ENCODE measurements at regions not wholly inside any gene's neighbourhood (a gene's known extent, or its start where the extent isn't known, plus 50 kb on each side); places are given as distances from the start of the nearest gene placed in this dataset.

DNA sequence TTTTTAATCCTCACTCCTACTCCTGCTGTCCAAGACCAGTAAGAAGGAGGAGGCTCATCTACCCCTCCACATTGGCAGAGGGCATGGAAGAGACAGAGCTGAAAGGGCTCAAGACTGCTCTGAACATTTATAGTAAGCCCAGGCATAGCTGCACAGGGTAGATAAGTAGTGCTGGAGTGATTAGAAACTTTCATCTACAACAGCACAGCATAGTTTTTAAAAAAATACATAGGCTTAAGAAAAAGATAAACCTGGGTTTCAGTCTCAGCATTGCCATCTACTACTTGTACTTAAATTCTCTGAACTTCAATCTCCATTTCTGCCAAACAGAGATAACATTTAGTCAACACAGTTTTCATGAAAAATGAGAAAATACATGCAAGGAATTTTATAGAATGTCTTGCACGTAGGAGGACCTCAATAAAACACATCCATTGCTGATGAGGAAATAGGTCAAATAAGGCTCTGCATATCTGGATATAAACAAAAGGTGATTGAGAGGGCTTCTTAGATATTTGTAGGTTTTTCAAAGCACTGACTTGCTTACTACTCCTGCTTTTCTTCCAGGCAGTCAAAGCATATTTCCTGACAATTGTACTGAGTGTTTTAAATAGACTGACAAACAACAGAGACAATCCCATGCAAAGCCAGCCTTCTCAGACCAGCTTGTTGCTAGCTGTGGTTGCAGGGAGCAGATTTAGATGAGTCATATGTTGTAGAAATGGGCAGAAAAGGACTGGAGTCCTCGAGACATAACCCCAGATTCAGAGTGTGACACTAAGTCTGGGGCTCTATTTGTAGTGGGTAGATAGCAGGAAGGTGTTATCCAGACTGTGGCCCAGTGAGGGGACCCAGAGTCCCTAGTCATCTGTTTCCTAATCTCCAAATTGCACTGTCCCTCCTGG, 107.4 kb upstream of the TAB2 start:
- no peak for TF ChIP-seq EZH2 (IDR thresholded peaks at IDR 0.05; ENCODE audit: borderline replicate concordance, low read depth, low read length, poor library complexity, severe bottlenecking)
- TF ChIP-seq, protein P1, sequence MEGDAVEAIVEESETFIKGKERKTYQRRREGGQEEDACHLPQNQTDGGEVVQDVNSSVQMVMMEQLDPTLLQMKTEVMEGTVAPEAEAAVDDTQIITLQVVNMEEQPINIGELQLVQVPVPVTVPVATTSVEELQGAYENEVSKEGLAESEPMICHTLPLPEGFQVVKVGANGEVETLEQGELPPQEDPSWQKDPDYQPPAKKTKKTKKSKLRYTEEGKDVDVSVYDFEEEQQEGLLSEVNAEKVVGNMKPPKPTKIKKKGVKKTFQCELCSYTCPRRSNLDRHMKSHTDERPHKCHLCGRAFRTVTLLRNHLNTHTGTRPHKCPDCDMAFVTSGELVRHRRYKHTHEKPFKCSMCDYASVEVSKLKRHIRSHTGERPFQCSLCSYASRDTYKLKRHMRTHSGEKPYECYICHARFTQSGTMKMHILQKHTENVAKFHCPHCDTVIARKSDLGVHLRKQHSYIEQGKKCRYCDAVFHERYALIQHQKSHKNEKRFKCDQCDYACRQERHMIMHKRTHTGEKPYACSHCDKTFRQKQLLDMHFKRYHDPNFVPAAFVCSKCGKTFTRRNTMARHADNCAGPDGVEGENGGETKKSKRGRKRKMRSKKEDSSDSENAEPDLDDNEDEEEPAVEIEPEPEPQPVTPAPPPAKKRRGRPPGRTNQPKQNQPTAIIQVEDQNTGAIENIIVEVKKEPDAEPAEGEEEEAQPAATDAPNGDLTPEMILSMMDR (conservative IDR thresholded peaks at IDR 0.05; ENCODE audit: low read depth, low read length) = no peak
